Adipocyte (in vitro differentiated cells): ENCODE measurements at regions not wholly inside any gene's neighbourhood (a gene's known extent, or its start where the extent isn't known, plus 50 kb on each side); places are given as distances from the start of the nearest gene placed in this dataset.
A peak's percentile ranks its signal among the peaks of the same experiment; 100 is the strongest.

ENCODE experiments used
- DNase-seq: peaks from one replicate; pipeline ENCODE4 v3.0.0-alpha.2; 2015; ENCODE audit warnings: low read depth
- H3K27me3 ChIP-seq: replicated peaks from 2 replicates; pipeline ENCODE4 v1.7.0; 2013; ENCODE audit warnings: mild to moderate bottlenecking, low read length, moderate library complexity; ENCODE audit not compliant: control insufficient read depth, insufficient read depth
- H3K36me3 ChIP-seq: 2 replicates; pipeline ENCODE4 v1.7.0; 2013; ENCODE audit warnings: low read length, mild to moderate bottlenecking, moderate library complexity; ENCODE audit not compliant: control insufficient read depth, insufficient read depth, severe bottlenecking
- H3K4me1 ChIP-seq: 2 replicates; pipeline ENCODE4 v1.7.0; 2013; ENCODE audit warnings: mild to moderate bottlenecking, low read length, moderate library complexity; ENCODE audit not compliant: control insufficient read depth, insufficient read depth
- H3K4me3 ChIP-seq: 2 replicates; pipeline ENCODE4 v1.7.0; 2013; ENCODE audit warnings: mild to moderate bottlenecking, low read length, moderate library complexity
- H3K9ac ChIP-seq: 2 replicates; pipeline ENCODE4 v1.7.0; 2013; ENCODE audit warnings: mild to moderate bottlenecking, low read length, moderate library complexity
- H3K9me3 ChIP-seq: 2 replicates; pipeline ENCODE4 v1.7.0; 2013; ENCODE audit warnings: mild to moderate bottlenecking, low read length, moderate library complexity; ENCODE audit not compliant: control insufficient read depth

DNA sequence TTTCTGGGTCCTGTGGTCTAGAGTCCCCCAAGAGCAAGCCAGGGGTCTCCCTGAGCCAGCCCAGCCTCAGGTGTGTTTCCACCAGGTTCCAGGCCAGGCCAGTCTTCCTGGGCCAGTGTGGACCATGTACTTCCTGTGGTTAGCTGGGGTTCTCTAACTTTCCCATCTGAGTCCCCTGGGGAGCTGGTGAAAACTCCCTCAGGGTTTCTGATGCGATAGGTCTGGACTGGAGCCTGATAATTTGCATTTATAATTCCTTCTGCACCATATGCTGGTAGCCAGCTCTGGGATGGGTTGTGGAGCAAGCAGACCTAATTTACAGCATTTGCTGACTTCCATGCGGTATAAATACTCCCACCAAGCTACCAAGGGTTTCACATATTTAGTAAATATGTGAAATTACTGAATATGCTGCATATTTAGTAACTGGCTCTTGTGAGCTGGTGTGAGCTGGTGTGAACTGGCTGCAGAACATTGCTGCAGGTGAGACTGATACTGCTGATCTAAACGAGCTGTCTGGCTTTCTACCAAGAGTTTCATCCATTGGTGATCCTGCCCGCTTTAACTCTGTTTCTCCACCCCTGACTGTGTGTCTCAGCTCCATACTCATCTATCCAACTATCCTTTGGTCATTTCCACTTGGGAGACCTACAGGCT lies 62.6 kb downstream of the RIN2 start:
- peaks cover 16% of the 10 kb centered on the region for H3K4me1 ChIP-seq
- no peak overlapping the region for H3K4me3 ChIP-seq
- peaks cover 6% of the 10 kb centered on the region for H3K9me3 ChIP-seq
- H3K36me3 ChIP-seq, result peaks cover 3% of the 10 kb centered on the region
- no peaks in the 10 kb centered on the region for H3K27me3 ChIP-seq
- no peak overlapping the region for H3K9ac ChIP-seq
- DNase-seq, result no peak

DNA sequence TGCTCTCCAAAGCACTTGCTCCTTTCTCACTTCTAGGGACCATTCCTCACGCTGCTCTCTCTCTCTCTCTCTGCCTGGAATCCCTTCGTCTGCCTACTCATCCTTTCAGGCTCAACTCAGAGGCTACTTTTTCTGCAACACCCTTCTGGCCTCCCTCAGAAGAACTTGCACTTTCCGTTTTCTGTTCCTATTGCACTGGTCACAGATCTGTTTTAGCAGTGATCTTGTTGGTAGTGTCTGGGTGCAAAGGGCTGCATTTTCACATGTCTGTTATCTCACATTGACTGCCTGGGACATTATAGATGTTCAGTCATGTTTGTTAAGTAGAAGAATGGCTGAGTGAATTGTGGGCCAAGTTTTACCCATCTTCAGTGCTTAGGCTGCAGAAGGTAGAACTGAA lies 63.5 kb downstream of the RIN2 start:
- no peaks in the 10 kb centered on the region for H3K27me3 ChIP-seq
- no peak overlapping the region for H3K4me3 ChIP-seq
- peaks cover 3% of the 10 kb centered on the region for H3K36me3 ChIP-seq
- H3K9me3 ChIP-seq, result peaks cover 6% of the 10 kb centered on the region
- H3K4me1 ChIP-seq, result peaks cover 6% of the 10 kb centered on the region
- DNase-seq, result no peak
- H3K9ac ChIP-seq, result no peak overlapping the region

DNA sequence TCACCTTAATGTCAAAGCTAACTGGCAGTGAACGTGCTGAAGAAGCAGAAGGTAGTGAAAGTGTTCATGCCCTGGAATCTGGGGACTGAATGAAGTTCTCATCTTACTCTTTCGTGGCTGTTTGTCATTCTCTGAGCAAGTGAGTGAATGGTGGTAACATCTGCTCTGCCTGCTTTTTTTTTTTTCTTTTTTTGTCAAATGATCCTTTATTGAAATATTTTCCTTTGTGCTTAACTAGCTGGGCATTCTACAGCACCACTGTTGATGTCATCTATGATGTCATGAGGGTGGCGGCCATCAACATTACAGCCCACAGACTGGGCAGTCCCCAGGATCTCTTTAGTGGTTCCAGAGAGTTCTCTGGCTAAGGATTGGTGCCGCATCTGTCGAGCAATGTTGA lies 65.2 kb downstream of the RIN2 start:
- H3K4me3 ChIP-seq, result no peak overlapping the region
- H3K27me3 ChIP-seq, result no peaks in the 10 kb centered on the region
- no peak for DNase-seq
- no peak overlapping the region for H3K9ac ChIP-seq
- peaks cover 6% of the 10 kb centered on the region for H3K9me3 ChIP-seq
- H3K36me3 ChIP-seq, result peaks cover 3% of the 10 kb centered on the region
- no peaks in the 10 kb centered on the region for H3K4me1 ChIP-seq

DNA sequence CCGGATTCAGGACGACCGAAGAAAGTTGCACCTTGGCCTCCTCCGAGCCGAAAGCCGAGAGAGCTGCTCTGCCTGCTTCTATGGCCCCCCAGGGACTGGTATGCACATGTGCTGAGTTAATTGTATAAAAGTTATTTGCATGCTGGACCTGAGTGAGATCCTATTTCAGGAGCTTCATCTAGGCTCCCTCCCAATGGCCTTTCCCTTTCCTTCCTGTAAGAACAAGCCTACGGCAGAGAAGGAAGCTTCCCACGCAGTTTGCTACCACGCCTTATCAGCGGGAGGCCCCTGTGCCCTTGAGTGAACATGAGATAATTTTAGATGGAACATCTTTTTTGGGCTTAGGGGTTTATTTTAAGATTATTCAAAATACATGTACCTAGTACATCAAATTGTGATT lies 65.9 kb downstream of the RIN2 start:
- peaks cover 3% of the 10 kb centered on the region for H3K36me3 ChIP-seq
- H3K4me1 ChIP-seq, result no peaks in the 10 kb centered on the region
- H3K9ac ChIP-seq, result no peak overlapping the region
- no peak for DNase-seq
- no peak overlapping the region for H3K4me3 ChIP-seq
- H3K27me3 ChIP-seq, result no peaks in the 10 kb centered on the region
- H3K9me3 ChIP-seq, result peaks cover 4% of the 10 kb centered on the region

DNA sequence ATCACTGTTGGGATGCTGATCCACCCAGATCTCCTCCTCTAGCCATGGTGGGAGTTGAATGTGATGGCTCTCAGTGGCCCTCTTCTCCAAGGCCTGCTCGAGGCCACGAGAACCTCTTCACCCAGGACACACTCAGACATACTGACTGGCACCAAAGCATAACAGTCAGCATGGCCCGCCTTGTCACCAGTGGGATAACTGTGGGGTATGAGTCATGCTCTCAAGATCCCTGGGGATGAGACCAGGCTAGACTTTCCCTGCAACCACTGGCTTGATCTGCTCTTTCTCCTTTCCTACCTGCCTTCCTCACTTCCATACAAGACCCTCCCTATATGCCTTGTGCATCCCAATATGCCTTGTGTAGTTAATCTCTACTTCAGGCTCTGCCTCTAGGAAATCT lies 66.8 kb downstream of the RIN2 start:
- Histone ChIP-seq H3K36me3 (peaks cover 3% of the 10 kb centered on the region), H3K4me3 (no peak overlapping the region), H3K27me3 (no peaks in the 10 kb centered on the region), H3K4me1 (no peaks in the 10 kb centered on the region), H3K9ac (no peak overlapping the region), H3K9me3 (no peaks in the 10 kb centered on the region)
- DNase-seq, result no peak

DNA sequence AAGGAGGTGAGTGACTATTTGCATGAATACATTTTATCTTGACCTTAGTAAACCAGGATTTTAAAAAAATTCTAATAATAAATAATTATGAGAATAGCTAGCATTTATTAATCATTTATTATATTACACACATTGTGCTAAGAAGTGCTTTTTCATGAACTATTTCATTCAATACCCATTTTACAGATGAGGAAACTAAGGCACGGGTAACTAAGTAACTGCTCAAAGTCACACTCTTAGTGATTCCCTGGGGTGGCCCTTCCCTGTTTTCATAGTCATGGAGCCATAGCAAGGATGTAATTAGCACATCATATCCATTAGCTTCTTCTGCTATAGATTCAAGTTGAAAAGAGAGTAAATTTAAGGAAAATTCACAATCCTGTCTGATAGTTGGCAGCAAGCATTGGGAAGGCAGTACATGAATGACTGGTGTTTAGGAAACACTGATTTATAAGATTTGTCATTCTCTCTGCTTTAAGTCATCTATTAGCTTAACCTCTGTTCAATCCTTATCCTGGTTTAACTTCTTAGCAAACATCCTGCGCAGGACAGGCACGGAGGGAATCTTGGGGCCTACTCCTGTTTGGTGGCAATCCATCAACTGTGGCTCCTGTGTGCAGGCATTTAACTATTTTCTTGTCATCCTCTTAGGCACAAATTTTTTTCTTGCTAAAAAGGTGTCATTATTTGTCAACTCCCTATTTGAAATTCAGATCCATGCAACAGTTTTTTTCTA lies 68.3 kb downstream of the RIN2 start:
- DNase-seq, result no peak
- H3K4me3 ChIP-seq, result no peak overlapping the region
- no peaks in the 10 kb centered on the region for H3K4me1 ChIP-seq
- H3K27me3 ChIP-seq, result no peaks in the 10 kb centered on the region
- H3K9ac ChIP-seq, result no peak overlapping the region
- no peaks in the 10 kb centered on the region for H3K9me3 ChIP-seq
- peaks cover 3% of the 10 kb centered on the region for H3K36me3 ChIP-seq

DNA sequence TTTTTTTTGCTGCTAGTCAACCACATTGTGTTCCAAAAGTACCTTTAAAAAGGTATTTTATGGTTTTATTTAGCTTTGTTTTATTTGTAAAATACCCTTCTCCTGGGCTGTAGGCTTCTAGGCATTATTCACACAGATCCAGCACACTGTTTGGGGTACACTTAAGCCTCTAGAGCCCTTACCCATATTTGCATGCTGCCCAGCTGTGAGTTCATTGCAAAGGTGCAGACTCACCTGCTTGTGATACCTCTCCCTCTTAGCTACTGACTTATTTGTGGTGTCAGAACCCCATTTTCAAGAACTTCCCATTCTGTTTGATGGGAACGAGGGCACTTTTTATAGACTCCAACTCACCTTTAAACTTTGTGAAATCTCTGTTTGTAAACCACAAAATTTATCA lies 69.8 kb downstream of the RIN2 start:
- no peak overlapping the region for H3K9ac ChIP-seq
- DNase-seq, result no peak
- no peaks in the 10 kb centered on the region for H3K9me3 ChIP-seq
- no peaks in the 10 kb centered on the region for H3K4me1 ChIP-seq
- H3K27me3 ChIP-seq, result no peaks in the 10 kb centered on the region
- no peak overlapping the region for H3K4me3 ChIP-seq
- H3K36me3 ChIP-seq, result peaks cover 3% of the 10 kb centered on the region

DNA sequence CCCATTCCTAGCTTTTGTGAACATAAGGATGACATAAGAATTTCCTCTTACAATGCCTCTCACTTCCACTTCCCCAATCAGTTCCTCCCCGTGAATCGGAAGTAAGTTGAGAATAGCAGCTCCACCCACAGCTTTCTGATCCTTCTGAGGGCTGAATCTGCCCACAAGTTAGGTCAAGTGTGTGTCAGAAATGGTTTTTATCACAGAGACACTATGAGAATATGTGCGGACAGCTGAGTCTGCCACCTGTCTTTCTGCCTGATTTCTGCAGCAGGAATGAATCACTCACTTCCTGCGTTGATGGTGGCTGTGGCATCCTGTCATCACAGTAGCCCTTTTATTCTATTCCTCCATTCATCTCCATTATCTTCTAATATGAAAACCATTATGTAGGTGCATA lies 70.2 kb downstream of the RIN2 start:
- Histone ChIP-seq H3K4me3 (no peak overlapping the region), H3K27me3 (no peaks in the 10 kb centered on the region), H3K9ac (no peak overlapping the region), H3K4me1 (no peaks in the 10 kb centered on the region), H3K9me3 (no peaks in the 10 kb centered on the region), H3K36me3 (peaks cover 3% of the 10 kb centered on the region)
- no peak for DNase-seq

DNA sequence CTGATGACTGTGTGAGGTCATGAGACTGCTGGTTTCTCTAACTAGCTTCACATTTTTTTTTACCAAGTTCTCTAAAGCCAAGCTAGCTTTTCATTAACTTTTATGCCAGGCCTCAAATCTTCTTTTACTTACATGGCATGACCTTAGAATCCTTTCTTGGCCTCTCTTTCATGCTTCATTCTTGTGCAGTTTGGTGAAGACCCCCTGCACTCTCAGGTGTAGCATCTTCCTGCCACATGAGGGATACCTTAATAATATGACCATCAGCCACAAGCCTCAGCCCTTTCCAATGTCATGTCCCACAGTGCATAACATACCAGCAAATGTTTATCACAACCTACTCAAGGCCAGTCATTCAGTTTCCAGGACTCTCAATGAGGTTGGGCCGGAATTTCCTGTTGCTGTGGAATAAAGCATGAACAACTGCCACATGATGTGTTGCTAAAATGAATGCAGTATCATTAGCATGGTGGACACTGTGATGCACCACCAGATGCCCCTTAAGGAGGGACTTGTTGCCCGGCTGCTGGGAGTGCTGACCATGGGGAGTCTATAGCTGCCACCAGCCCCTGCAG lies 72.2 kb downstream of the RIN2 start:
- H3K36me3 ChIP-seq, result no peaks in the 10 kb centered on the region
- H3K9ac ChIP-seq, result no peak overlapping the region
- no peak overlapping the region for H3K4me3 ChIP-seq
- H3K9me3 ChIP-seq, result no peaks in the 10 kb centered on the region
- H3K4me1 ChIP-seq, result no peaks in the 10 kb centered on the region
- DNase-seq, result no peak
- H3K27me3 ChIP-seq, result no peaks in the 10 kb centered on the region

DNA sequence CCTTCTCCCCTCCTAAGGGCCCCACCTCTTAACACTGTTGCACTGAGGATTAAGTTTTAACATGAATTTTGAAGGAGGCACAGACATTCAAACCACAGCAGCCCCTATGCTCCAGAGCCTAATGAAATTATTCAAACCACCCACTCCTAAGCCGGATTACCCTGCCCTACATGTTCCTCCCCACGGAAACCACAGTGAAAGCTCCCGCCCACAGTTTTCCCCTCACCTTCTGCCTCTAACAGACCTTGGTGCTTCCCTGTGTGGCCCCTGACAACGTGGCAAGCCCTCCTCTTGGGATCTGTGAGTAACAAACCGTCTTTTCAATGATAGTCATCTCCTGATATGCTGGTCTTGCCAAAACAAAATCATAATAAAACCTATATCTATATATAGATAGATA lies 74.8 kb downstream of the RIN2 start:
- Histone ChIP-seq H3K9ac (no peak overlapping the region), H3K9me3 (no peaks in the 10 kb centered on the region), H3K27me3 (no peaks in the 10 kb centered on the region), H3K36me3 (no peaks in the 10 kb centered on the region), H3K4me3 (no peak overlapping the region), H3K4me1 (peaks cover 5% of the 10 kb centered on the region)
- DNase-seq, result no peak

DNA sequence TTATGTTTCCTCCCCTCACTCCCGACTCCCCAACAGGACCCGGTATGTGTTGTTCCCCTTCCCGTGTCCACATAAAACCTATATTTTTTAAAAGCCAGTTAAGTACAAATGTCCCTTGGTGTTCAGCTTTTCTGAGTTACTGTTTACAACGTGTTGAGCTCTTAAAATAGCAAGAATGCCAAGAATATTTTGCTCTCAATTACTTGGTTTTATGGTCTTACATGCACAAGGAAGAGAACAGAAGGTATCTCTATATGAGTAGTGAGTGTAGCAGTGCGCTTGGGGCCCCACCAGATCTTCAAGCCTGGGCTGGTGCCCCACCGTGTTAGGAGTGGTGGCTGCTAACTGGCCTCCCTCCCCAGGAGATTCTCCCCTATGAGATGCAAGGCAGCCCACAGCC lies 75.3 kb downstream of the RIN2 start:
- H3K27me3 ChIP-seq, result no peaks in the 10 kb centered on the region
- H3K9ac ChIP-seq, result no peak overlapping the region
- no peaks in the 10 kb centered on the region for H3K9me3 ChIP-seq
- H3K36me3 ChIP-seq, result no peaks in the 10 kb centered on the region
- peaks cover 5% of the 10 kb centered on the region for H3K4me1 ChIP-seq
- H3K4me3 ChIP-seq, result no peak overlapping the region
- DNase-seq, result peak; percentile 13
